ENCODE measurements at regions not wholly inside any gene's neighbourhood (a gene's known extent, or its start where the extent isn't known, plus 50 kb on each side); places are given as distances from the start of the nearest gene placed in this dataset.

- TF ChIP-seq EP300 (IDR thresholded peaks at IDR 0.05): no peak
- no peak for TF ChIP-seq CTCF (IDR thresholded peaks at IDR 0.05)
- no peak for TF ChIP-seq POLR2A (IDR thresholded peaks at IDR 0.05)
- no peak for TF ChIP-seq POLR2AphosphoS5 (IDR thresholded peaks at IDR 0.05)
- Histone ChIP-seq H3K27me3 (peaks cover 8% of the 10 kb centered on the region), H3K4me3 (no peak overlapping the region), H3K36me3 (no peaks in the 10 kb centered on the region), H3K4me1 (no peaks in the 10 kb centered on the region), H3K9me3 (no peaks in the 10 kb centered on the region), H3K27ac (no peak overlapping the region)
- no peak for DNase-seq (ENCODE audit: low spot score in 2 of 2)
- WGBS: 74% methylated on average over 2 of the region's 2 CpGs
These were observed 435.7 kb upstream of the RUNX1 start for GRCh38 chr21:35484851-35485250.

GRCh38 chr21:35484032-35484431 lies 434.9 kb upstream of the RUNX1 start:
- 94% methylated on average over 2 of the region's 2 CpGs for WGBS
- peaks cover 5% of the 10 kb centered on the region for H3K27me3 ChIP-seq

GRCh38 chr21:35482933-35483662 lies 434.0 kb upstream of the RUNX1 start:
- Histone ChIP-seq H3K4me1 (no peaks in the 10 kb centered on the region), H3K9me3 (no peaks in the 10 kb centered on the region), H3K27ac (no peak overlapping the region), H3K27me3 (peaks cover 5% of the 10 kb centered on the region), H3K36me3 (no peaks in the 10 kb centered on the region), H3K4me3 (no peak overlapping the region)
- no peak for TF ChIP-seq EP300 (IDR thresholded peaks at IDR 0.05)
- DNase-seq (ENCODE audit: low spot score in 2 of 2): no peak
- 61% methylated on average over 3 of the region's 3 CpGs for WGBS

More at GRCh38 chr21:35484032-35484431, 434.9 kb upstream of the RUNX1 start:
- Histone ChIP-seq H3K9me3 (no peaks in the 10 kb centered on the region), H3K27ac (no peak overlapping the region), H3K4me1 (no peaks in the 10 kb centered on the region), H3K4me3 (no peak overlapping the region), H3K36me3 (no peaks in the 10 kb centered on the region)
- DNase-seq (ENCODE audit: low spot score in 2 of 2): no peak
- no peak for TF ChIP-seq POLR2AphosphoS5 (IDR thresholded peaks at IDR 0.05)
- TF ChIP-seq CTCF (IDR thresholded peaks at IDR 0.05): no peak
- no peak for TF ChIP-seq POLR2A (IDR thresholded peaks at IDR 0.05)

GRCh38 chr21:35482096-35482495 lies 433.0 kb upstream of the RUNX1 start:
- H3K4me1 ChIP-seq: no peaks in the 10 kb centered on the region
- DNase-seq (ENCODE audit: low spot score in 2 of 2): no peak
- H3K4me3 ChIP-seq: no peak overlapping the region
- no peak overlapping the region for H3K27ac ChIP-seq
- H3K27me3 ChIP-seq: peaks cover 5% of the 10 kb centered on the region
- no peak for TF ChIP-seq POLR2AphosphoS5 (IDR thresholded peaks at IDR 0.05)
- no peak for TF ChIP-seq POLR2A (IDR thresholded peaks at IDR 0.05)
- no peak for TF ChIP-seq CTCF (IDR thresholded peaks at IDR 0.05)
- no peak for TF ChIP-seq EP300 (IDR thresholded peaks at IDR 0.05)
- no peaks in the 10 kb centered on the region for H3K9me3 ChIP-seq
- no peaks in the 10 kb centered on the region for H3K36me3 ChIP-seq
- WGBS: 71% methylated on average over 2 of the region's 2 CpGs

- Histone ChIP-seq H3K4me3 (no peak overlapping the region), H3K27me3 (peaks cover 5% of the 10 kb centered on the region), H3K4me1 (no peaks in the 10 kb centered on the region), H3K27ac (no peak overlapping the region), H3K9me3 (no peaks in the 10 kb centered on the region), H3K36me3 (no peaks in the 10 kb centered on the region)
- DNase-seq (ENCODE audit: low spot score in 2 of 2): no peak
- no peak for TF ChIP-seq CTCF (IDR thresholded peaks at IDR 0.05)
- TF ChIP-seq EP300 (IDR thresholded peaks at IDR 0.05): no peak
- TF ChIP-seq POLR2AphosphoS5 (IDR thresholded peaks at IDR 0.05): no peak
- TF ChIP-seq POLR2A (IDR thresholded peaks at IDR 0.05): no peak
- 81% methylated on average over 6 of the region's 6 CpGs for WGBS
These were observed 431.9 kb upstream of the RUNX1 start for GRCh38 chr21:35481005-35481404.

GRCh38 chr21:35479529-35479928 lies 430.4 kb upstream of the RUNX1 start:
- no peak for DNase-seq (ENCODE audit: low spot score in 2 of 2)
- Histone ChIP-seq H3K27me3 (peaks cover 5% of the 10 kb centered on the region), H3K9me3 (no peaks in the 10 kb centered on the region), H3K36me3 (no peaks in the 10 kb centered on the region), H3K4me3 (no peak overlapping the region), H3K27ac (no peak overlapping the region), H3K4me1 (no peaks in the 10 kb centered on the region)
- WGBS: 95% methylated on average over 1 of the region's 1 CpG
- TF ChIP-seq EP300 (IDR thresholded peaks at IDR 0.05): no peak

Data from suprapubic skin (tissue), 4 donors.